Naive thymus-derived CD4-positive, alpha-beta T cell (primary cell): ENCODE measurements at regions not wholly inside any gene's neighbourhood (a gene's known extent, or its start where the extent isn't known, plus 50 kb on each side); places are given as distances from the start of the nearest gene placed in this dataset.
"Not testable (repeated sequence)": the region's sequence is repeated elsewhere in the genome, so short reads cannot be mapped to it uniquely, and the experiment has no call there.

ENCODE experiments used
- ATAC-seq: fragments of 150-1000 bp; cut with Tn5 transposase; 2 replicates; pipeline ENCODE4 v1.10.0; 2021; ENCODE audit warnings: mild to moderate bottlenecking, moderate library complexity
- CTCF ChIA-PET: fragments of 350-600 bp; sonication (Branson Sonifier 250); formaldehyde crosslinking; loops from one replicate; lab custom pipeline; 2021; ENCODE audit warnings: antibody characterized with exemption; lab: Charles Lee
- POLR2A ChIA-PET: fragments of 350-600 bp; sonication (Branson Sonifier 250); formaldehyde crosslinking; loops from one replicate; lab custom pipeline; 2021; ENCODE audit warnings: antibody characterized with exemption, inconsistent platforms; lab: Charles Lee
- DNase-seq, 9 donors: peaks; one replicate each; pipeline versions ENCODE4 v3.0.0 to v3.0.0-alpha.2; 2020 to 2022; ENCODE audit warnings: mixed read lengths in 1 of 9
- H3K27ac ChIP-seq: one replicate; pipeline ENCODE4 v1.7.0; 2013; ENCODE audit warnings: mild to moderate bottlenecking, low read depth, low read length, moderate library complexity
- H3K27me3 ChIP-seq, 2 donors: one replicate each; pipeline ENCODE4 v1.7.0; 2013; ENCODE audit warnings: low read length in 2 of 2, mild to moderate bottlenecking in 2 of 2, moderate library complexity in 2 of 2; ENCODE audit not compliant: control insufficient read depth in 2 of 2, insufficient read depth in 2 of 2
- H3K36me3 ChIP-seq, 3 experiments: 1 replicate in 2 of 3; 2 replicates in 1 of 3; pipeline ENCODE4 v1.7.0; 2013; ENCODE audit warnings: low read length in 3 of 3, mild to moderate bottlenecking in 3 of 3, moderate library complexity in 1 of 3; ENCODE audit not compliant: insufficient read depth in 3 of 3, control insufficient read depth in 2 of 3
- H3K4me1 ChIP-seq, 2 donors: one replicate each; pipeline ENCODE4 v1.7.0; 2013; ENCODE audit warnings: low read length in 2 of 2, mild to moderate bottlenecking in 2 of 2, moderate library complexity in 1 of 2; ENCODE audit not compliant: control insufficient read depth in 2 of 2, insufficient read depth in 2 of 2
- H3K4me3 ChIP-seq: 2 replicates; pipeline ENCODE4 v1.7.0; 2013; ENCODE audit warnings: mild to moderate bottlenecking, low read length
- H3K9me3 ChIP-seq, 3 experiments: 1 replicate in 2 of 3; 2 replicates in 1 of 3; pipeline ENCODE4 v1.7.0; 2013; ENCODE audit warnings: low read length in 3 of 3; ENCODE audit not compliant: control insufficient read depth in 2 of 3
- H3K27ac Mint-ChIP-seq, 9 donors: one replicate each; pipeline ENCODE4 v1.8.0; 2020 to 2022; ENCODE audit warnings: mixed read lengths in 9 of 9, mild to moderate bottlenecking in 8 of 9, moderate library complexity in 5 of 9, inconsistent platforms in 2 of 9
- H3K27me3 Mint-ChIP-seq, 5 donors: one replicate each; pipeline ENCODE4 v1.8.0; 2021 to 2022; ENCODE audit warnings: mixed read lengths in 5 of 5, mild to moderate bottlenecking in 1 of 5
- H3K36me3 Mint-ChIP-seq, 5 donors: one replicate each; pipeline ENCODE4 v1.8.0; 2020 to 2022; ENCODE audit warnings: mixed read lengths in 5 of 5, mild to moderate bottlenecking in 3 of 5, inconsistent platforms in 1 of 5
- H3K4me1 Mint-ChIP-seq, 7 donors: one replicate each; pipeline ENCODE4 v1.8.0; 2020 to 2022; ENCODE audit warnings: mixed read lengths in 7 of 7, mild to moderate bottlenecking in 3 of 7, inconsistent platforms in 1 of 7
- H3K4me3 Mint-ChIP-seq, 10 donors: one replicate each; pipeline ENCODE4 v1.8.0; 2020 to 2022; ENCODE audit warnings: mild to moderate bottlenecking in 10 of 10, mixed read lengths in 10 of 10, moderate library complexity in 6 of 10, inconsistent platforms in 2 of 10
- H3K9me3 Mint-ChIP-seq, 11 donors: one replicate each; pipeline ENCODE4 v1.8.0; 2020 to 2022; ENCODE audit warnings: mixed read lengths in 11 of 11, mild to moderate bottlenecking in 4 of 11, inconsistent platforms in 1 of 11, moderate library complexity in 1 of 11
- intact Hi-C, 2 donors: fragments of 100-400 bp; cut with micrococcal nuclease; formaldehyde crosslinking; loops; one replicate each; pipeline ENCODE4 v1.15.1; 2023

DNA sequence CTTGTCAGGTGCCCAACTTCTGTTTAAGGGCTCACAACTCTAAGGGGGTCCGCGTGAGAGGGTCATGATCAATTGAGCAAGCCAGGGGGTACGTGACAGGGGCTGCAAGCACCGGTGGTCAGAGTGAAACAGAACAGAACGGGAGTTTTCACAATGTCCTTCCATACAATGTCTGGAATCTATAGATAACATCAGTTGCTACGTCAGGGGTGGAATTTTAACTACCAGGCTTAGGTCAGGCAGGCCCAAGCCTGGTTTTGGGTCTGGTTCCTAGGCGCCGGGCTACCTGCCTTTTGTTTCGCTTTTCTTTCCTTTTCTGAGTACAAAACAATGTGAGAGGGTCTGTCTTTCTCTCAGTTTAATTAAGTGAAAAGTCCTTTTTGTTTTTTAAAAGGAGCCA is 666.5 kb upstream of the MBL2 start:
- POLR2A ChIA-PET, ATAC-seq, intact Hi-C loops, H3K4me1 ChIP-seq, H3K27ac Mint-ChIP-seq, H3K27me3 Mint-ChIP-seq, H3K4me3 ChIP-seq, H3K4me3 Mint-ChIP-seq, H3K36me3 ChIP-seq, DNase-seq, H3K4me1 Mint-ChIP-seq, CTCF ChIA-PET, H3K27me3 ChIP-seq, H3K27ac ChIP-seq, H3K9me3 ChIP-seq, H3K36me3 Mint-ChIP-seq: not testable (repeated sequence)
- H3K9me3 Mint-ChIP-seq: peaks cover 0 to 32% (median 3%) of the 10 kb centered on the region in 11 donors

DNA sequence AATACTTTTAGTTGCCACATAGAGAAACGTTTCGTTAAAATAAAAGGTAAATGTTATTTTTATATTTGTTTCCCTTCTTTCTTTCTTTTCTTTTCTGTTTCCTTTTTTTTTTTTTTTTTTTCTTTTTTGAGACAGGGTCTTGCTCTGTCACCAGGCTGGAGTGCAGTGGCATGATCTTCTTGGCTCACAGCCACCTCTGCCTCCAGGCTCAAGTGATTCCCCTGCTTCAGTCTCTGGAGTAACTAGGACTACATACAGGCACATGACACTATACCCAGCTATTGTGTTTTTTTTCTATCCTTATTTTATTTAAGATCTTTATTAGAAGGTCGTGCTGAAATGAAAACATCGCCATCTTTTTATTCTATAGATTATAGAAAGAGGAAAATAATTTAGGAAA is 661.8 kb upstream of the MBL2 start:
- Mint-ChIP-seq H3K27me3 (no peaks in the 10 kb centered on the region), H3K9me3 (peaks cover 0 to 28% (median 3%) of the 10 kb centered on the region in 11 donors), H3K4me3 (no peak overlapping the region), H3K36me3 (no peaks in the 10 kb centered on the region), H3K4me1 (no peaks in the 10 kb centered on the region), H3K27ac (no peak overlapping the region)
- DNase-seq (no peak), ATAC-seq (no peak)
- intact Hi-C loops: no loop called here
- Histone ChIP-seq H3K36me3 (no peaks in the 10 kb centered on the region), H3K27ac (no peak overlapping the region), H3K4me1 (no peaks in the 10 kb centered on the region), H3K4me3 (no peak overlapping the region), H3K9me3 (no peaks in the 10 kb centered on the region), H3K27me3 (no peaks in the 10 kb centered on the region)
- ChIA-PET POLR2A (no interaction called here), CTCF (interaction anchor here (0.6 kb wide), 1 partner anchor 12 kb away, joined by 5 read pairs; no protein-coding TSS in a partner anchor)

DNA sequence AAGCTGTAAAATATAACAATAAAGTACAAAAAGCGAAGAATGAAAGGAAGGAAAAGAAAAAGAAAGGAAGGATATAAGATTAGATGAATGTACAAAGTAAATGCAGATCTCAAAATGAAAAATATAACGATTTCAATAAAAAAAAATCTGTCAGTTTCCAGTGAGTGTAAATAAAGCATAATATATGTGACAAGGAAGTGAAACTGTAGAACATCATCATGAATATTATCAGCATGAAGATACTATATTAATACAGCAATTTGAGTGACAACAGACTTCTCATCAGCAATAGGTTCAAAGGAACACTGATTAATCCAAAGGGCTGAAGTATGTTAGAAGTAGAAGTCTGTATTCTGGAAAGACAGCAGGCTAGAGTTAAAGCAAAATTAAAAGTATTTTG is 659.5 kb upstream of the MBL2 start:
- Mint-ChIP-seq H3K9me3 (peaks cover 0 to 16% (median 2%) of the 10 kb centered on the region in 11 donors), H3K4me1 (no peaks in the 10 kb centered on the region)
- POLR2A ChIA-PET: no interaction called here

DNA sequence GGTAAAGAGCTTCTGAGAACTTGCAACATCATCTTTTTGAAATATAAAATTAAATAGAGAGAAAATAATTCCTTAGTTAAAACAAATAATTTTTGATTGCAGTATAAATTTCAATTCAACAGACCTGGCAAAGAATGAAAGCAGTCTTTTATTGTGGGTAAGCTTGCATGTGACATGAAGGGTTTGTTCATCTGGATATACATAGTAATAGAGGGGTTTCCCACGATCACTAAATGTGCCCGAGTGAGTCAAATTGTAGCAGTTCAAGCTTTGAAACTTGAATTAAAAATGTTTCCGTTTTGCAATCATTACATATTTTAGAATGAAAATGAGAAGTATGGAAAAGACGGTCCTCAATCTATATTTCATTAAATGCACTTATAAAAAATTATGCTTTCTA is 658.4 kb upstream of the MBL2 start:
- Mint-ChIP-seq H3K27me3 (no peaks in the 10 kb centered on the region), H3K4me3 (no peak overlapping the region), H3K36me3 (no peaks in the 10 kb centered on the region), H3K4me1 (no peaks in the 10 kb centered on the region), H3K27ac (no peak overlapping the region), H3K9me3 (peaks cover 0 to 15% (median 3%) of the 10 kb centered on the region in 11 donors)
- ChIA-PET CTCF (no interaction called here), POLR2A (no interaction called here)
- ATAC-seq: no peak
- Histone ChIP-seq H3K27me3 (no peaks in the 10 kb centered on the region), H3K4me1 (no peaks in the 10 kb centered on the region), H3K36me3 (no peaks in the 10 kb centered on the region), H3K4me3 (no peak overlapping the region), H3K9me3 (no peaks in the 10 kb centered on the region), H3K27ac (no peak overlapping the region)
- intact Hi-C loops: no loop called here
- DNase-seq: no peak

More for the DNA sequence above, 659.5 kb upstream of the MBL2 start:
- H3K36me3 ChIP-seq: no peaks in the 10 kb centered on the region
- H3K27me3 Mint-ChIP-seq: no peaks in the 10 kb centered on the region
- no peaks in the 10 kb centered on the region for H3K27me3 ChIP-seq
- H3K4me1 ChIP-seq: no peaks in the 10 kb centered on the region
- H3K36me3 Mint-ChIP-seq: no peaks in the 10 kb centered on the region
- intact Hi-C loops: no loop called here
- DNase-seq (no peak), ATAC-seq (no peak)
- no peak overlapping the region for H3K4me3 Mint-ChIP-seq
- no peak overlapping the region for H3K4me3 ChIP-seq
- no peak overlapping the region for H3K27ac Mint-ChIP-seq
- no peaks in the 10 kb centered on the region for H3K9me3 ChIP-seq
- CTCF ChIA-PET: no interaction called here
- no peak overlapping the region for H3K27ac ChIP-seq

DNA sequence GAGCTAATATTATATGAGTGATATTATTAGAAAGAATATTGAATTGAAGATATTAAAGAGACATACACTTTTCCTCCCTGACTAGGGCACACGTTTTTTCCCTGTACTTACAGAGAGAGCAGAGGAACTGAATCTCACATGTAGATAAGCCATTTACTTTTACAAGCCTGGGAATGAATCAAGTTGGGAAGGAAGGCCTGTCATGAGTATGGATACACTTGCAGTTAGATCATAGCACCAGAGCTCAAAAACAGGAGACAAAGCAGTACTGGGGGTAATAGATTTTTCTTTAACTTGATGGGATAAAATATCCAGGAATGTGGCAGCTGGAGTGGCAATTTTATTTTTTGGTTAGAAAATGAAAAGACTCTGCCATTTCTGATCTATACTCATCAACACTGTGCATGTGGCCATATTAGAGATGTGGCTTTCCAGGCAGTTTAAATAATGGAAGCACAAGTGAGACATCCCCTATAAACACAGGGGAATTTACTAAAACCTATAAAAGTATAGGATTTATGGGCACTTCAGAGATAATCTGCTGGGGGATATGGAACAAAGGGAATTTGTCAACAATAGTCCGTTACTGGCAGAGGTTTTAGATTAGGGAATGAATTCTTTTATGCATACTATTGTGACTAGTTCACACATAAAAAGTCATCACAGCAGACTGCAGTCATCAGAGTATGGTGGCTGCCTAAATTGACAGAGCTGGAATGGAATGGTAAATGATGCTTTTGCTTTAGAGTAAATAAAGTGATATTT is 657.7 kb upstream of the MBL2 start:
- DNase-seq (no peak), ATAC-seq (no peak)
- ChIA-PET CTCF (no interaction called here), POLR2A (no interaction called here)
- intact Hi-C loops: no loop called here
- no peak overlapping the region for H3K27ac Mint-ChIP-seq
- no peaks in the 10 kb centered on the region for H3K27me3 Mint-ChIP-seq
- H3K4me1 Mint-ChIP-seq: no peaks in the 10 kb centered on the region
- no peaks in the 10 kb centered on the region for H3K27me3 ChIP-seq
- peaks cover 0 to 15% (median 3%) of the 10 kb centered on the region in 11 donors for H3K9me3 Mint-ChIP-seq
- H3K36me3 ChIP-seq: no peaks in the 10 kb centered on the region
- no peak overlapping the region for H3K27ac ChIP-seq
- no peak overlapping the region for H3K4me3 Mint-ChIP-seq
- no peak overlapping the region for H3K4me3 ChIP-seq
- H3K9me3 ChIP-seq: no peaks in the 10 kb centered on the region
- no peaks in the 10 kb centered on the region for H3K4me1 ChIP-seq
- H3K36me3 Mint-ChIP-seq: no peaks in the 10 kb centered on the region

DNA sequence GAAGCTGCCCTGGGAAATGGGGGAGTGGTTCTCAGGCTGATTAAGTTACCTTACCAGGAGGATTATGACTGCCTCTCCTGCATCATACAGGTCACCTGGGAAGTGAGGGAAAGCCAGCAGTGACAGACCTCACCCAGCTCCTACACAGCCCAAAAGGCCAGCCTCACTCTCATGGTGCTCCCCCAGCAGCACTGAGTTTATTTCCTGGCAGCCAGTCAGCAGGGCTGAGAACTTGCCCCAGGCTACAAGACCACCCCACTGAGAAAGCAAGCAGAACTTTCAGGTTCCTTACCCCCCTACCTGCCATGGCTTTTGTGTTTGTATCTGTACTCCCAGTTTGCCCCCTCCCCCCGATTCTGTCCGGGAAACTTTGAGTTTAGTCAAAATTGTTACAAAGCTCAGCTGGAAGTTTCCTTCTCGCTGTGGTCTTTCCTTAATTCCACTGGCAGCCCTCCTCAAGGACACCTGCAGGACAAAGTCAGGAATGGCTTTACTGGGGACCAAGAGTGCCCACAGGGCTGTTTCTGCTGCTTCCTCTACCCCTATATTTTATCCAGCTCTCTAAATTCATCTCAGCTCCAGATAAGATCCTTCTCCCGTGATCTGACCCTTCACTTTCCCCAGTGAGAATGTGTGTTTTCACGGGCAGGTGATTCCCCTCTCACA is 649.8 kb upstream of the MBL2 start:
- intact Hi-C loops: no loop called here
- Mint-ChIP-seq H3K9me3 (peaks cover 0 to 19% (median 8%) of the 10 kb centered on the region in 11 donors), H3K27me3 (no peaks in the 10 kb centered on the region), H3K4me1 (no peaks in the 10 kb centered on the region), H3K4me3 (no peak overlapping the region), H3K27ac (no peak overlapping the region), H3K36me3 (no peaks in the 10 kb centered on the region)
- Histone ChIP-seq H3K27me3 (no peaks in the 10 kb centered on the region), H3K9me3 (no peaks in the 10 kb centered on the region), H3K36me3 (no peaks in the 10 kb centered on the region), H3K27ac (no peak overlapping the region), H3K4me1 (no peaks in the 10 kb centered on the region), H3K4me3 (no peak overlapping the region)
- ChIA-PET CTCF (no interaction called here), POLR2A (no interaction called here)
- DNase-seq: no peak
- ATAC-seq: no peak

DNA sequence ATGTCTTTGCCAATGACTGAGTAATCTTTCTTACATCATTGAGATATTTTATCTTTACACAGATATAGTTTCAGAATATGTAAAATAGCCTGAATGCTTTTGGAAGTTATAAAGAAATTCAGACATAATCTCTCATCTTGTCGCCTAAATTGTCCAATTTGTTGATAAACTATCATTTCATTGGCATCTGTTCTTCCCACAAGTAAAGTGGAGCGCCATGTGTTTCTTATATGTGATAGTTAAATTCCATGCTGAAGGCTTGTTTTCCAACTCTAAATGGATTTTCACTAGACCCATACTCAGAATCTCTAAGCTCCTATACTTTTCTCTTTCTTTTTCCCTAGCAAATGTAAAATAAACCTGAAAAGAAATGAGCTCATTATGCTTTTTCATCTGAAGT is 640.1 kb upstream of the MBL2 start:
- Mint-ChIP-seq H3K9me3 (peaks cover 0 to 28% (median 5%) of the 10 kb centered on the region in 11 donors), H3K36me3 (no peaks in the 10 kb centered on the region), H3K27ac (no peak overlapping the region), H3K4me3 (no peak overlapping the region), H3K4me1 (no peaks in the 10 kb centered on the region), H3K27me3 (no peaks in the 10 kb centered on the region)
- H3K4me3 ChIP-seq: no peak overlapping the region
- DNase-seq (no peak), ATAC-seq (no peak)
- no peaks in the 10 kb centered on the region for H3K27me3 ChIP-seq
- intact Hi-C loops: no loop called here
- ChIA-PET POLR2A (no interaction called here), CTCF (no interaction called here)
- no peaks in the 10 kb centered on the region for H3K9me3 ChIP-seq
- H3K4me1 ChIP-seq: no peaks in the 10 kb centered on the region
- H3K27ac ChIP-seq: no peak overlapping the region
- H3K36me3 ChIP-seq: no peaks in the 10 kb centered on the region
